Parathyroid adenoma (tissue), 2 donors: ENCODE measurements at regions not wholly inside any gene's neighbourhood (a gene's known extent, or its start where the extent isn't known, plus 50 kb on each side); places are given as distances from the start of the nearest gene placed in this dataset.

ENCODE experiments used
- H2AFZ ChIP-seq: fragments of 300-600 bp; sonication (generic); one replicate; pipeline ENCODE4 v1.7.0; 2017; ENCODE audit warnings: antibody characterized with exemption, mild to moderate bottlenecking
- H3K27ac ChIP-seq: fragments of 300-600 bp; sonication (generic); one replicate; pipeline ENCODE4 v1.7.0; 2017
- H3K27me3 ChIP-seq: fragments of 300-600 bp; sonication (generic); one replicate; pipeline ENCODE4 v1.7.0; 2017; ENCODE audit warnings: low read length; ENCODE audit not compliant: control insufficient read depth, insufficient read depth
- H3K36me3 ChIP-seq: fragments of 300-600 bp; sonication (generic); one replicate; pipeline ENCODE4 v1.7.0; 2017; ENCODE audit warnings: low read length; ENCODE audit not compliant: control insufficient read depth, insufficient read depth
- H3K4me1 ChIP-seq: fragments of 300-600 bp; sonication (generic); one replicate; pipeline ENCODE4 v1.7.0; 2017; ENCODE audit warnings: control low read depth
- H3K4me2 ChIP-seq: fragments of 300-600 bp; sonication (generic); one replicate; pipeline ENCODE4 v1.7.0; 2017; ENCODE audit warnings: low read length
- H3K4me3 ChIP-seq: fragments of 300-600 bp; sonication (generic); one replicate; pipeline ENCODE4 v1.7.0; 2017; ENCODE audit warnings: low read depth, low read length
- H3K79me2 ChIP-seq: fragments of 300-600 bp; sonication (generic); one replicate; pipeline ENCODE4 v1.7.0; 2017; ENCODE audit warnings: control low read depth
- H3K9ac ChIP-seq: fragments of 300-600 bp; sonication (generic); one replicate; pipeline ENCODE4 v1.7.0; 2017; ENCODE audit warnings: mild to moderate bottlenecking
- H3K9me3 ChIP-seq: fragments of 300-600 bp; sonication (generic); one replicate; pipeline ENCODE4 v1.7.0; 2017; ENCODE audit warnings: low read length; ENCODE audit not compliant: control insufficient read depth
- CTCF ChIP-seq: fragments of 300-600 bp; sonication (generic); IDR thresholded peaks from one replicate; pipeline ENCODE4 v1.7.0; 2017; ENCODE audit warnings: antibody characterized with exemption, mild to moderate bottlenecking
- donor health status: primary hyperparathyroidism.

- H3K27ac ChIP-seq, result no peak overlapping the region
These were observed 51.4 kb upstream of the APCDD1 start for GRCh38 chr18:10402871-10403559.

GRCh38 chr18:10403708-10404107, 50.7 kb upstream of the APCDD1 start:
- no peak overlapping the region for H2AFZ ChIP-seq
- H3K9ac ChIP-seq, result no peak overlapping the region
- H3K27ac ChIP-seq, result no peak overlapping the region
- no peaks in the 10 kb centered on the region for H3K79me2 ChIP-seq
- H3K4me3 ChIP-seq, result no peak overlapping the region
- H3K4me1 ChIP-seq, result no peaks in the 10 kb centered on the region
- no peaks in the 10 kb centered on the region for H3K27me3 ChIP-seq
- no peaks in the 10 kb centered on the region for H3K9me3 ChIP-seq
- TF ChIP-seq CTCF, result no peak
- no peaks in the 10 kb centered on the region for H3K36me3 ChIP-seq
- H3K4me2 ChIP-seq, result no peak overlapping the region

More at GRCh38 chr18:10402871-10403559, 51.4 kb upstream of the APCDD1 start:
- H3K4me3 ChIP-seq, result no peak overlapping the region
- H3K9me3 ChIP-seq, result no peaks in the 10 kb centered on the region
- no peak for TF ChIP-seq CTCF
- no peaks in the 10 kb centered on the region for H3K36me3 ChIP-seq
- no peak overlapping the region for H2AFZ ChIP-seq
- H3K4me1 ChIP-seq, result no peaks in the 10 kb centered on the region
- H3K27me3 ChIP-seq, result no peaks in the 10 kb centered on the region
- no peaks in the 10 kb centered on the region for H3K79me2 ChIP-seq
- no peak overlapping the region for H3K4me2 ChIP-seq
- no peak overlapping the region for H3K9ac ChIP-seq

- Histone ChIP-seq H3K27me3 (no peaks in the 10 kb centered on the region), H3K36me3 (no peaks in the 10 kb centered on the region), H3K4me1 (no peaks in the 10 kb centered on the region), H3K27ac (no peak overlapping the region), H3K4me3 (no peak overlapping the region), H3K9ac (no peak overlapping the region), H3K4me2 (no peak overlapping the region), H3K79me2 (no peaks in the 10 kb centered on the region), H2AFZ (no peak overlapping the region), H3K9me3 (no peaks in the 10 kb centered on the region)
- TF ChIP-seq CTCF, result no peak
These were observed 50.3 kb upstream of the APCDD1 start for GRCh38 chr18:10404168-10404567.
